Astrocyte of the spinal cord (primary cell): ENCODE measurements at regions not wholly inside any gene's neighbourhood (a gene's known extent, or its start where the extent isn't known, plus 50 kb on each side); places are given as distances from the start of the nearest gene placed in this dataset.
A peak's percentile ranks its signal among the peaks of the same experiment; 100 is the strongest.
"Not testable (repeated sequence)": the region's sequence is repeated elsewhere in the genome, so short reads cannot be mapped to it uniquely, and the experiment has no call there.

Experiments
- DNase-seq: peaks from one replicate; pipeline ENCODE4 v3.0.0; 2011; ENCODE audit warnings: low read depth, low spot score
- H3K4me3 ChIP-seq: 2 replicates; pipeline ENCODE4 v1.5.1; 2011; ENCODE audit warnings: low read depth, mild to moderate bottlenecking, low read length, moderate library complexity
- in situ Hi-C: cut with HindIII; loops from 2 replicates; pipeline ENCODE4 v1.10.0; 2017; ENCODE audit warnings: low sequenced_read_pairs
- TF ChIP-seq, protein P1 (sequence below): IDR thresholded peaks from 2 replicates; pipeline ENCODE4 v1.5.1; 2012; ENCODE audit warnings: low read depth, mild to moderate bottlenecking, low read length, inconsistent platforms

DNA sequence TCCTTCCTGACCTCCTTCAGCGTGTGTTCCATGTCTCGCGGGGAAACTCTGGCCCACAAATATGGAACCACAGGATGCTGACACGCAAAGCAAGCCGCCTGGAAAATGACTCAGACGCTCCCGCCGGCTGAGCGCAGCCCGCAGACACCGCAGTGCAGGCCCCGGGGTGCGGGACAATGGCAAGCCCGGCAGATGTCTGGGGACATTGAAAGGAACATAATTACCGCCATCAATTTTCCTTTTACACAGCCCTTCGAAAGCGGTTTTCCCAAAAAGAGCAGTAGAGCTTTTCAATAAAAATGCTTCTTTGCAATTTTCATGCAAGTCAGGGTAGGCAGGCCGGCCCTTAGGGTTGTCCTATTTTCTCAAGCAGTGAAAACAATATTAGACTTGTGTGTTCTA lies 159.2 kb upstream of the SH3BP4 start:
- in situ Hi-C loops = no loop called here
- peak; percentile 89 for DNase-seq
- H3K4me3 ChIP-seq = no peak overlapping the region
- TF ChIP-seq, protein P1, sequence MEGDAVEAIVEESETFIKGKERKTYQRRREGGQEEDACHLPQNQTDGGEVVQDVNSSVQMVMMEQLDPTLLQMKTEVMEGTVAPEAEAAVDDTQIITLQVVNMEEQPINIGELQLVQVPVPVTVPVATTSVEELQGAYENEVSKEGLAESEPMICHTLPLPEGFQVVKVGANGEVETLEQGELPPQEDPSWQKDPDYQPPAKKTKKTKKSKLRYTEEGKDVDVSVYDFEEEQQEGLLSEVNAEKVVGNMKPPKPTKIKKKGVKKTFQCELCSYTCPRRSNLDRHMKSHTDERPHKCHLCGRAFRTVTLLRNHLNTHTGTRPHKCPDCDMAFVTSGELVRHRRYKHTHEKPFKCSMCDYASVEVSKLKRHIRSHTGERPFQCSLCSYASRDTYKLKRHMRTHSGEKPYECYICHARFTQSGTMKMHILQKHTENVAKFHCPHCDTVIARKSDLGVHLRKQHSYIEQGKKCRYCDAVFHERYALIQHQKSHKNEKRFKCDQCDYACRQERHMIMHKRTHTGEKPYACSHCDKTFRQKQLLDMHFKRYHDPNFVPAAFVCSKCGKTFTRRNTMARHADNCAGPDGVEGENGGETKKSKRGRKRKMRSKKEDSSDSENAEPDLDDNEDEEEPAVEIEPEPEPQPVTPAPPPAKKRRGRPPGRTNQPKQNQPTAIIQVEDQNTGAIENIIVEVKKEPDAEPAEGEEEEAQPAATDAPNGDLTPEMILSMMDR = no peak

- in situ Hi-C loops, DNase-seq, H3K4me3 ChIP-seq: not testable (repeated sequence)
Observed at GRCh38 chr2:234792096-234792495, 159.7 kb upstream of the SH3BP4 start.

DNA sequence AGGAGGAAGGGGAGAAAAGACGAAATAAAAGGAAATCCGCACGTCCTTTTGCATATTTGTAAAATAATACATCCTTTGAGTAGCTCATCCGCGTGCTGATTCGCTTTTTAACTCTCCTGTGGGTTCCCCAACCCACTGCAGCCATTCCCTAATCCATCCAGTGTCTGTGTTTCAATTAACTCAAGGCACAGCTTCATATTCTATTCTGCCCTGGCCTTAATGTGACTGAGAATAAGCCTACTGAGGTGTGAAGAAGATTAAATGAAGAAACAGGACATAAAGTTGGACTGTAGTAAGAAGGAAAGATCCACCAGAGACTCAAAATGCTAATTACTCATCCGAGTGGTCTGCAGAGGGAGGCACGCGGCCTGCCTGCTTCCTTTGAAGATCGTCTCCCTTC lies 161.4 kb upstream of the SH3BP4 start:
- no peak overlapping the region for H3K4me3 ChIP-seq
- TF ChIP-seq, protein P1 = no peak
- in situ Hi-C loops = no loop called here
- no peak for DNase-seq

DNA sequence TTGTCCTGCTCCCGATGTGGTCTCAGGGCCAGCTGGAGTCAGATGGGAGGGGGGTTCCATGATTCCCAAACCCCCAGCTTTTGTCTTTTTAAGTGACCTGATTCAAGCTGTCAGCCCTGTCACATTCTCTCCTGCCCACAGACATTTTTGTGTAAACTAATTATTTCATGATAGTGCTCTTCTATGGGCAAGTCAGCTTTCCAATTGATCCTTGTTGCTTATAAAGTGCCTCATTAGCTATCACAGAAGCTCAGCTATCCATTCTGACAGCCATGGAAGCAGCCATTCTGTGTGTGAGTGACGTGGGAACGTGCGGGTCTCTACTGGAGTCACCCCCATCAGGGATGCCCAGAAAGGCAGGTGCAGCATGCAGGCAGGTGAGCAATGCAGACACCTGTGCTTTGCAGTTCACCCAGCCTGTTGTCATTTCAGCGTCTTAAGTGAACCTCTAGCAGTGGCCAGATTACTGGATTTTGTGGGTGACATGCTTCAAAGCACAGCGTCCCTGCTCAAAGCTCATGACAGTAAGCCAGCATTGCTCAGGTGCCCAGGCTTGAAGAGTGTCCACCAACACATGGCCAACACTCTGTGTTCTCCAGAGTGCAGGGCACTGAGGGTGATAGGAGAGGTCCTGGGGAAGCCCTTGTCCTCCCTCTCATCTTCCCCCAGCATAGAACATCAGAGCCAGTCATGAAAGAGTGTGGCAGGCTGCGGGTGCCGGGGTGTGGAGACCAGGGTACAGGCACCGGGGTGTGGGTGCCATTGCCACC lies 162.1 kb upstream of the SH3BP4 start:
- no peak overlapping the region for H3K4me3 ChIP-seq
- in situ Hi-C loops = no loop called here
- TF ChIP-seq, protein P1 = no peak
- DNase-seq = no peak

GRCh38 chr2:234788841-234789240 lies 163.0 kb upstream of the SH3BP4 start:
- DNase-seq = no peak
- in situ Hi-C loops = no loop called here
- no peak overlapping the region for H3K4me3 ChIP-seq
- TF ChIP-seq, protein P1 = no peak

DNA sequence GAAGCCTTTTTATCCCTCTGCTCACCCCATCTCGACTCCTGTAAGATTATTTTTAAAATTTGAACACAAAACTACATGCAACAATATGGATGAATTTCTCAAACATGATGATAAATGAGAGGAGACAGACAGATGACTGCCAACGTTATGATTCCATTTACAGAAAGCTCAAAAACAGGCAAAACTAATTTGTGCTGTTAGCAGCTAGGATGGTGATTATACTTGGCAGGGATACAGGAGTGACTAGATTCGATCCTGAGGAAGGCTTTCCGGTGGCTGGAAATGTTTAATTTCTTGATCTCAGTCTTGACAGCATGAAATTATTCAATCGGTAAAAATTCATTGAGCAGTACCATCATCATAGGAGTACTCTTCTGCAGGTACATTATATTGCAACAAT lies 163.4 kb upstream of the SH3BP4 start:
- DNase-seq = no peak
- in situ Hi-C loops = no loop called here
- TF ChIP-seq, protein P1 = no peak
- no peak overlapping the region for H3K4me3 ChIP-seq

GRCh38 chr2:234787114-234787513 lies 164.7 kb upstream of the SH3BP4 start:
- TF ChIP-seq, protein P1 = no peak
- in situ Hi-C loops = no loop called here
- no peak overlapping the region for H3K4me3 ChIP-seq
- no peak for DNase-seq
